ENCODE measurements at regions not wholly inside any gene's neighbourhood (a gene's known extent, or its start where the extent isn't known, plus 50 kb on each side); places are given as distances from the start of the nearest gene placed in this dataset.

DNA sequence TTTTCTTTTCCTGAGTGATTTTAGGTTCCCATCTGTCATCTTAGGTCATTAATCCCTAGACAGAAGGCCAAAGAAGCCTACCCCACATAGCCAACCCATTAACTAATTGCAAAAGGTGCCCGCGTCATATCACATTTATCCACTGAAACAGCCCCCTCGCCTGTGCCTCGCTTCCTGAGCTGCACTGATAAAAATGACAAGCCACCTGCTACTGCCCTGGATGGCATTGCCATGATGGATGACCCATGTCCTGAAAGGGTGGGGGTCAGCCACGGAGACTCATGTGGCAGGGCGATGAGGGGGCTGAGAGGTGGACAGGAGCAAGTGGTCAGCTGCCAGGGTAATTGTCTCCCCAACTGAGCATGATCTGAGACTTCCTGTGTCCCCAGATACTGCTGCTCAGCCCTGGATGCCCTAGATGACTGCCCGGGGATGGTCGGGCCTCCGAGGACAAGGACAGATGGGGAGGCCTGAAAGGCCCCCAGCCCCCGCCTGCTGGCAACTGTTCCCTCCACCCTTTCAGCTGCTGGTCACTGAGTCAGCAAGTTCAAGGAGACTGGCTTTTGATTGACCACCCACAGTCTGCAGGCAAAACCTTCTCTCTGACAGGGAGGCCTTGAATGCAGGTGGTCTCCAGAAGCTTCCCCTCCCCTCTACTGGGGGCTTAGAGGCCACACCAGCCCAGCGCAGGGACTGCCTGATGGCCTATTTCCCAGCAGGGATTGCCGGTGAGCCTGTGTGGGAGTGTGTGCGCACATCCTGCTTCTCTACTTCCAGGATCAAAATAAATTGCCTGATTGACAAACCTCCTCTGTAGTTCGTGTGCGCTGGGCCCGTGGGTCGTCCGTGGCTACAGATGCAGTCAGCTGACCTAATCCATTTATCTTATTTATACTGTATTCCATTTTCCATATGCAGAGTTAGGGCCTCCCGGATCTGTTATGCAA is 496.3 kb downstream of the BCOR start:
- H3K4me1 Mint-ChIP-seq = no peaks in the 10 kb centered on the region
- no peaks in the 10 kb centered on the region for H3K9me3 ChIP-seq (ENCODE audit: control insufficient read depth, insufficient read depth, low read length)
- H3K9me3 Mint-ChIP-seq = no peaks in the 10 kb centered on the region
- intact Hi-C loops (cut with micrococcal nuclease) = no loop called here
- 70% methylated on average over 11 of the region's 19 CpGs for WGBS (ENCODE audit: insufficient coverage)
- ATAC-seq (no peak), DNase-seq (no peak)
- no peaks in the 10 kb centered on the region for H3K4me1 ChIP-seq (ENCODE audit: control insufficient read depth, insufficient read depth, low read length)
- TF ChIP-seq, protein P1, sequence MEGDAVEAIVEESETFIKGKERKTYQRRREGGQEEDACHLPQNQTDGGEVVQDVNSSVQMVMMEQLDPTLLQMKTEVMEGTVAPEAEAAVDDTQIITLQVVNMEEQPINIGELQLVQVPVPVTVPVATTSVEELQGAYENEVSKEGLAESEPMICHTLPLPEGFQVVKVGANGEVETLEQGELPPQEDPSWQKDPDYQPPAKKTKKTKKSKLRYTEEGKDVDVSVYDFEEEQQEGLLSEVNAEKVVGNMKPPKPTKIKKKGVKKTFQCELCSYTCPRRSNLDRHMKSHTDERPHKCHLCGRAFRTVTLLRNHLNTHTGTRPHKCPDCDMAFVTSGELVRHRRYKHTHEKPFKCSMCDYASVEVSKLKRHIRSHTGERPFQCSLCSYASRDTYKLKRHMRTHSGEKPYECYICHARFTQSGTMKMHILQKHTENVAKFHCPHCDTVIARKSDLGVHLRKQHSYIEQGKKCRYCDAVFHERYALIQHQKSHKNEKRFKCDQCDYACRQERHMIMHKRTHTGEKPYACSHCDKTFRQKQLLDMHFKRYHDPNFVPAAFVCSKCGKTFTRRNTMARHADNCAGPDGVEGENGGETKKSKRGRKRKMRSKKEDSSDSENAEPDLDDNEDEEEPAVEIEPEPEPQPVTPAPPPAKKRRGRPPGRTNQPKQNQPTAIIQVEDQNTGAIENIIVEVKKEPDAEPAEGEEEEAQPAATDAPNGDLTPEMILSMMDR (IDR thresholded peaks at IDR 0.05) = no peak
- H3K27me3 Mint-ChIP-seq (ENCODE audit: low read depth in 2 of 2) = peaks cover 3 to 9% of the 10 kb centered on the region in 2 donors
- no peaks in the 10 kb centered on the region for H3K36me3 Mint-ChIP-seq
- no peak overlapping the region for H3K4me3 ChIP-seq (ENCODE audit: low read length)
- H3K36me3 ChIP-seq (ENCODE audit: control insufficient read depth, insufficient read depth, low read length) = no peaks in the 10 kb centered on the region
- no peak overlapping the region for H3K27ac ChIP-seq (ENCODE audit: low read length)
- H3K4me3 Mint-ChIP-seq = no peak overlapping the region
- no peaks in the 10 kb centered on the region for H3K27me3 ChIP-seq (ENCODE audit: control insufficient read depth, insufficient read depth, low read length)
- no peak overlapping the region for H3K27ac Mint-ChIP-seq

DNA sequence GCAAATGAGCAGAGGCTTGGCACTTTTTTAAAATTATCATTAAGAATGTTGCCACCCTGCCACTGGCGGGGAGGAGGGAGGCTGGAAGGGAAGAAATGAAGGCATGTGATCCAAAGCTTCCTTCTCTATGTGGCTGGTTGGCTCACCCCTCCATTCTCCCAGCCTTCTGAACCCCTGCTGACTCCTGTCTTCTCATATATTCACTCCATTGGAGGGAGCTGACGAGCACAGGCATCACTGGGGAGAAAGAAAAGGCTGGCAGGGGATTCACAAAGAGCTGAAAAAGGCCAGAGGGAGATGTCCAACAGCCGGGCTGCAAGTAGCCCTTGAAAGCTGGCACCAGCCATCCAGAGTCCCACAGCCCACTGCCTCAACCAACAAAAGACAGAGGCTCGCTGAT is 495.6 kb downstream of the BCOR start:
- Histone ChIP-seq H3K27ac (ENCODE audit: low read length) (no peak overlapping the region), H3K27me3 (ENCODE audit: control insufficient read depth, insufficient read depth, low read length) (no peaks in the 10 kb centered on the region), H3K36me3 (ENCODE audit: control insufficient read depth, insufficient read depth, low read length) (no peaks in the 10 kb centered on the region), H3K4me3 (ENCODE audit: low read length) (no peak overlapping the region), H3K9me3 (ENCODE audit: control insufficient read depth, insufficient read depth, low read length) (no peaks in the 10 kb centered on the region), H3K4me1 (ENCODE audit: control insufficient read depth, insufficient read depth, low read length) (no peaks in the 10 kb centered on the region)
- no peaks in the 10 kb centered on the region for H3K4me1 Mint-ChIP-seq
- DNase-seq (no peak), ATAC-seq (no peak)
- no peaks in the 10 kb centered on the region for H3K36me3 Mint-ChIP-seq
- H3K9me3 Mint-ChIP-seq = no peaks in the 10 kb centered on the region
- no peak overlapping the region for H3K4me3 Mint-ChIP-seq
- TF ChIP-seq, protein P1 (IDR thresholded peaks at IDR 0.05) = no peak
- intact Hi-C loops (cut with micrococcal nuclease) = no loop called here
- H3K27ac Mint-ChIP-seq = no peak overlapping the region
- peaks cover 3 to 9% of the 10 kb centered on the region in 2 donors for H3K27me3 Mint-ChIP-seq (ENCODE audit: low read depth in 2 of 2)
- no CpG with 5 or more reads among the region's 4 CpGs for WGBS (ENCODE audit: insufficient coverage)

GRCh38 chrX:39603230-39603629 is 494.5 kb downstream of the BCOR start:
- H3K27ac ChIP-seq (ENCODE audit: low read length) = no peak overlapping the region
- H3K4me3 ChIP-seq (ENCODE audit: low read length) = no peak overlapping the region
- H3K4me3 Mint-ChIP-seq = no peak overlapping the region
- H3K36me3 Mint-ChIP-seq = no peaks in the 10 kb centered on the region
- DNase-seq (no peak), ATAC-seq (no peak)
- peaks cover 3 to 9% of the 10 kb centered on the region in 2 donors for H3K27me3 Mint-ChIP-seq (ENCODE audit: low read depth in 2 of 2)
- H3K9me3 Mint-ChIP-seq = no peaks in the 10 kb centered on the region
- no peaks in the 10 kb centered on the region for H3K4me1 Mint-ChIP-seq
- intact Hi-C loops (cut with micrococcal nuclease) = no loop called here
- WGBS (ENCODE audit: insufficient coverage) = 87% methylated on average over 3 of the region's 4 CpGs
- no peaks in the 10 kb centered on the region for H3K9me3 ChIP-seq (ENCODE audit: control insufficient read depth, insufficient read depth, low read length)
- no peak overlapping the region for H3K27ac Mint-ChIP-seq
- H3K36me3 ChIP-seq (ENCODE audit: control insufficient read depth, insufficient read depth, low read length) = no peaks in the 10 kb centered on the region
- TF ChIP-seq, protein P1 (IDR thresholded peaks at IDR 0.05) = no peak
- H3K4me1 ChIP-seq (ENCODE audit: control insufficient read depth, insufficient read depth, low read length) = no peaks in the 10 kb centered on the region
- no peaks in the 10 kb centered on the region for H3K27me3 ChIP-seq (ENCODE audit: control insufficient read depth, insufficient read depth, low read length)

Data from natural killer cell (primary cell).